IPS-20b (cell line): ENCODE measurements at regions not wholly inside any gene's neighbourhood (a gene's known extent, or its start where the extent isn't known, plus 50 kb on each side); places are given as distances from the start of the nearest gene placed in this dataset.
"Not testable (repeated sequence)": the region's sequence is repeated elsewhere in the genome, so short reads cannot be mapped to it uniquely, and the experiment has no call there.

Experiments
- H3K27ac ChIP-seq: one replicate; pipeline ENCODE4 v1.5.1; 2013; ENCODE audit warnings: low read length
- H3K27me3 ChIP-seq: 2 replicates; pipeline ENCODE4 v1.6.1; 2013; ENCODE audit warnings: mild to moderate bottlenecking, low read length, inconsistent platforms; ENCODE audit not compliant: insufficient read depth
- H3K36me3 ChIP-seq: 2 replicates; pipeline ENCODE4 v1.6.1; 2013; ENCODE audit warnings: low read depth, mild to moderate bottlenecking, inconsistent platforms, low read length, moderate library complexity; ENCODE audit not compliant: insufficient read depth
- H3K4me1 ChIP-seq: 2 replicates; pipeline ENCODE4 v1.6.1; 2013; ENCODE audit warnings: mild to moderate bottlenecking, control low read depth, inconsistent platforms, low read length, moderate library complexity; ENCODE audit not compliant: insufficient read depth
- H3K4me3 ChIP-seq: 2 replicates; pipeline ENCODE4 v1.5.1; 2013; ENCODE audit warnings: mild to moderate bottlenecking, low read length, inconsistent platforms
- H3K9ac ChIP-seq: 2 replicates; pipeline ENCODE4 v1.6.1; 2013; ENCODE audit warnings: low read depth, mild to moderate bottlenecking, inconsistent platforms, low read length, moderate library complexity
- H3K9me3 ChIP-seq: 2 replicates; pipeline ENCODE4 v1.6.1; 2013; ENCODE audit warnings: mild to moderate bottlenecking, low read depth, low read length, inconsistent platforms; ENCODE audit not compliant: insufficient read depth

- H3K27me3 ChIP-seq = no peaks in the 10 kb centered on the region
- H3K4me1 ChIP-seq = no peaks in the 10 kb centered on the region
- no peak overlapping the region for H3K27ac ChIP-seq
- no peak overlapping the region for H3K9ac ChIP-seq
- H3K36me3 ChIP-seq = no peaks in the 10 kb centered on the region
- H3K4me3 ChIP-seq = no peak overlapping the region
- no peaks in the 10 kb centered on the region for H3K9me3 ChIP-seq
These were observed 342.3 kb upstream of the DPPA4 start for GRCh38 chr3:109679664-109680063.

GRCh38 chr3:109683746-109684145, 346.4 kb upstream of the DPPA4 start:
- Histone ChIP-seq H3K27ac (no peak overlapping the region), H3K9me3 (no peaks in the 10 kb centered on the region), H3K36me3 (no peaks in the 10 kb centered on the region), H3K4me3 (no peak overlapping the region), H3K9ac (no peak overlapping the region), H3K27me3 (no peaks in the 10 kb centered on the region), H3K4me1 (no peaks in the 10 kb centered on the region)

GRCh38 chr3:109685084-109686079, 348.0 kb upstream of the DPPA4 start:
- no peak overlapping the region for H3K4me3 ChIP-seq
- H3K4me1 ChIP-seq = no peaks in the 10 kb centered on the region
- no peaks in the 10 kb centered on the region for H3K27me3 ChIP-seq
- peaks cover 1% of the 10 kb centered on the region; the same call in 1 of the 2 replicates for H3K9me3 ChIP-seq
- H3K27ac ChIP-seq = no peak overlapping the region
- no peak overlapping the region for H3K9ac ChIP-seq
- no peaks in the 10 kb centered on the region for H3K36me3 ChIP-seq

- Histone ChIP-seq H3K9me3 (peaks cover 4% of the 10 kb centered on the region; the same call in 1 of the 2 replicates), H3K9ac (no peak overlapping the region), H3K27me3 (no peaks in the 10 kb centered on the region), H3K36me3 (no peaks in the 10 kb centered on the region), H3K4me1 (no peaks in the 10 kb centered on the region), H3K27ac (no peak overlapping the region), H3K4me3 (no peak overlapping the region)
These were observed 350.3 kb upstream of the DPPA4 start for GRCh38 chr3:109687626-109688025.

GRCh38 chr3:109696932-109697331, 359.6 kb upstream of the DPPA4 start:
- H3K4me1 ChIP-seq = no peaks in the 10 kb centered on the region
- no peaks in the 10 kb centered on the region; the same call in 1 of the 2 replicates for H3K9me3 ChIP-seq
- no peak overlapping the region for H3K27ac ChIP-seq
- H3K9ac ChIP-seq = no peak overlapping the region
- H3K36me3 ChIP-seq = no peaks in the 10 kb centered on the region
- no peaks in the 10 kb centered on the region for H3K27me3 ChIP-seq
- no peak overlapping the region for H3K4me3 ChIP-seq

GRCh38 chr3:109702252-109702651, 364.9 kb upstream of the DPPA4 start:
- Histone ChIP-seq H3K27ac (no peak overlapping the region), H3K9ac (no peak overlapping the region), H3K4me1 (no peaks in the 10 kb centered on the region), H3K9me3 (no peaks in the 10 kb centered on the region; the same call in 1 of the 2 replicates), H3K27me3 (no peaks in the 10 kb centered on the region), H3K36me3 (no peaks in the 10 kb centered on the region), H3K4me3 (no peak overlapping the region)

- H3K9ac ChIP-seq = no peak overlapping the region
- no peaks in the 10 kb centered on the region for H3K36me3 ChIP-seq
- H3K27me3 ChIP-seq = no peaks in the 10 kb centered on the region
- no peak overlapping the region for H3K4me3 ChIP-seq
- no peaks in the 10 kb centered on the region; the same call in 1 of the 2 replicates for H3K9me3 ChIP-seq
- no peaks in the 10 kb centered on the region for H3K4me1 ChIP-seq
- H3K27ac ChIP-seq = no peak overlapping the region
These were observed 365.6 kb upstream of the DPPA4 start for GRCh38 chr3:109702976-109703375.

GRCh38 chr3:109705133-109705532, 367.8 kb upstream of the DPPA4 start:
- H3K27me3 ChIP-seq, H3K27ac ChIP-seq, H3K9me3 ChIP-seq, H3K9ac ChIP-seq, H3K4me3 ChIP-seq, H3K36me3 ChIP-seq, H3K4me1 ChIP-seq: not testable (repeated sequence)

GRCh38 chr3:109707617-109708016, 370.3 kb upstream of the DPPA4 start:
- no peak overlapping the region for H3K9ac ChIP-seq
- H3K4me1 ChIP-seq = peaks cover under 1% of the 10 kb centered on the region; the same call in 1 of the 2 replicates
- no peaks in the 10 kb centered on the region for H3K27me3 ChIP-seq
- no peaks in the 10 kb centered on the region; the same call in 1 of the 2 replicates for H3K9me3 ChIP-seq
- no peak overlapping the region for H3K27ac ChIP-seq
- no peaks in the 10 kb centered on the region for H3K36me3 ChIP-seq
- no peak overlapping the region for H3K4me3 ChIP-seq

GRCh38 chr3:109713288-109713687, 375.9 kb upstream of the DPPA4 start:
- Histone ChIP-seq H3K9ac (no peak overlapping the region), H3K27ac (no peak overlapping the region), H3K36me3 (no peaks in the 10 kb centered on the region), H3K9me3 (no peaks in the 10 kb centered on the region), H3K27me3 (no peaks in the 10 kb centered on the region), H3K4me1 (peaks cover 13% of the 10 kb centered on the region; the same call in 1 of the 2 replicates), H3K4me3 (no peak overlapping the region)

GRCh38 chr3:109715707-109716106, 378.4 kb upstream of the DPPA4 start:
- Histone ChIP-seq H3K9me3 (no peaks in the 10 kb centered on the region), H3K36me3 (no peaks in the 10 kb centered on the region), H3K9ac (no peak overlapping the region), H3K27ac (no peak overlapping the region), H3K4me3 (no peak overlapping the region), H3K4me1 (peaks cover 13% of the 10 kb centered on the region; the same call in 1 of the 2 replicates), H3K27me3 (no peaks in the 10 kb centered on the region)

- H3K36me3 ChIP-seq = no peaks in the 10 kb centered on the region
- H3K4me3 ChIP-seq = no peak overlapping the region
- peaks cover under 1% of the 10 kb centered on the region; the same call in 1 of the 2 replicates for H3K4me1 ChIP-seq
- no peaks in the 10 kb centered on the region for H3K27me3 ChIP-seq
- H3K9me3 ChIP-seq = no peaks in the 10 kb centered on the region
- no peak overlapping the region for H3K27ac ChIP-seq
- H3K9ac ChIP-seq = no peak overlapping the region
These were observed 381.5 kb upstream of the DPPA4 start for GRCh38 chr3:109718850-109719249.
